ENCODE measurements at regions not wholly inside any gene's neighbourhood (a gene's known extent, or its start where the extent isn't known, plus 50 kb on each side); places are given as distances from the start of the nearest gene placed in this dataset.

GRCh38 chr10:65827359-65827758 lies 1098.5 kb upstream of the LRRTM3 start:
- TF ChIP-seq CTCF (IDR thresholded peaks at IDR 0.05) (no peak), POLR2AphosphoS5 (IDR thresholded peaks at IDR 0.05) (no peak)
